ENCODE measurements at regions not wholly inside any gene's neighbourhood (a gene's known extent, or its start where the extent isn't known, plus 50 kb on each side); places are given as distances from the start of the nearest gene placed in this dataset.

DNA sequence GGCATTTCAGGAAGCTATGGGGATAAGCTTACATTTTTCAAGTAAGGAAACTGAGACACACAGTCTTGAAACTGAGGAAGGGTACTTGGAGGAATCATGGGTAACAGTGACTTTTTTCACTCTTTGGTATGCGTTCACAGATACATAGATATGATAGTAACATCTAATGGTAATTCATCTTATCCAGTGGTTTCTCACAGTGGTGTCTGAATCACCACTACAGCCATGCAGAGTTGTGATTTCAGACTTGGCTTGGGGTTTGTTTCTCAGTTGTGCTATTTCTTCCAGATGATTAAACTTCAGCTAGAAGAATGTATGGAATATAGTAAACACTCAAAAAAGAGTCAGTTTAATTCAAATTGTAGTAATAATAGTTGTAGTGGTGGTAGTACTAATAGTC, 239.1 kb upstream of the NUDT12 start:
- no peak overlapping the region for H3K4me3 ChIP-seq (ENCODE audit: low read length in 2 of 2)
- Mint-ChIP-seq H3K9me3 (peaks cover 0 to 16% (median 4%) of the 10 kb centered on the region in 8 donors), H3K27ac (no peak overlapping the region), H3K4me1 (no peaks in the 10 kb centered on the region), H3K4me3 (no peak overlapping the region), H3K27me3 (no peaks in the 10 kb centered on the region), H3K36me3 (no peaks in the 10 kb centered on the region)
- H3K27ac ChIP-seq (ENCODE audit: low read depth, low read length) = no peak overlapping the region
- DNase-seq = no peak
- no peaks in the 10 kb centered on the region for H3K27me3 ChIP-seq (ENCODE audit: insufficient read depth, low read length)
- no peaks in the 10 kb centered on the region for H3K4me1 ChIP-seq (ENCODE audit: insufficient read depth, low read length)
- no peaks in the 10 kb centered on the region for H3K36me3 ChIP-seq (ENCODE audit: insufficient read depth, low read length)
- H3K9me3 ChIP-seq (ENCODE audit: control insufficient read depth in 1 of 2, low read length in 2 of 2) = no peaks in the 10 kb centered on the region
- intact Hi-C loops (cut with micrococcal nuclease) = no loop called here
- CTCF ChIA-PET (ENCODE audit: partially characterized antibody) = no interaction called here
- POLR2A ChIA-PET (ENCODE audit: partially characterized antibody) = no interaction called here

DNA sequence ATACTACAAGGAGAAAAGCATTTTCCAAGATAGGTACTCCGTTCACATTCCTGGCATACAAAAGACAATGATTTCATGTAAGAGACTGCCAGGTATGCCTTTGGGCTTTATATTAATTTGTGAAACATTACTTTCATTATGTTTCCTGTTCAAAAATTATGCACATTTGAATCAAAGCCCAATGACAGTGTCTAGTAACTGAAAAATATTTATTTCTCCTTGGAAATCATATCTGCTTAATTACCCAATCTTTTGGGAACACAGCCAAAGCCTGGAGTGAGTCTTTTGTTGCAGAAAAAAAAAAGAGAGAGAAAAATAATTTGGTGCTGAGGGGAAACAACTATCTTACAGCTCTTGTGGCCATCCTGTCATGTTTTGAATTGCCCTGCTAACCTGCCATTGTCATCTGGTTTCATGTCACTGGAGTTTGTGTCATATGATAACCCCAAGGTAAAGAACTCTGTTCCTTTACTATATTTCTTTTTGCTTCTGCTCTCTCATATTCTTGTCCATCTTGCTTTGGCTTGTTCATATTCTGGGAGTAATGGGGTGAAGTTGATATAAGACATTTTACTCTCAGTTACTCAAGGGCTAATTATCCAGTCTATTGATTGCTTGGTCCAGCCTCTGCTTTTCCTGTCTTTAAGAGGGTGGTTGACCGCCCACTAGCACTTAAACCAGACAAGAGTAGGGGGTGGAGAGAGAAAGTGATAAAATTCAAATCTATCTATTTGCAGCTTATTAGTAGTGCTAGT, 238.3 kb upstream of the NUDT12 start:
- H3K4me3 ChIP-seq (ENCODE audit: low read length in 2 of 2) = no peak overlapping the region
- ChIA-PET POLR2A (ENCODE audit: partially characterized antibody) (no interaction called here), CTCF (ENCODE audit: partially characterized antibody) (no interaction called here)
- no peak overlapping the region for H3K27ac ChIP-seq (ENCODE audit: low read depth, low read length)
- no peak overlapping the region for H3K4me3 Mint-ChIP-seq
- H3K36me3 Mint-ChIP-seq = no peaks in the 10 kb centered on the region
- no peaks in the 10 kb centered on the region for H3K27me3 Mint-ChIP-seq
- DNase-seq = no peak
- no peaks in the 10 kb centered on the region for H3K27me3 ChIP-seq (ENCODE audit: insufficient read depth, low read length)
- H3K4me1 Mint-ChIP-seq = no peaks in the 10 kb centered on the region
- H3K36me3 ChIP-seq (ENCODE audit: insufficient read depth, low read length) = no peaks in the 10 kb centered on the region
- no peaks in the 10 kb centered on the region for H3K4me1 ChIP-seq (ENCODE audit: insufficient read depth, low read length)
- peaks cover 0 to 19% (median 4%) of the 10 kb centered on the region in 8 donors for H3K9me3 Mint-ChIP-seq
- intact Hi-C loops (cut with micrococcal nuclease) = no loop called here
- H3K9me3 ChIP-seq (ENCODE audit: control insufficient read depth in 1 of 2, low read length in 2 of 2) = no peaks in the 10 kb centered on the region
- H3K27ac Mint-ChIP-seq = peak overlapping the region in 1 of 7 donors; percentile 31

DNA sequence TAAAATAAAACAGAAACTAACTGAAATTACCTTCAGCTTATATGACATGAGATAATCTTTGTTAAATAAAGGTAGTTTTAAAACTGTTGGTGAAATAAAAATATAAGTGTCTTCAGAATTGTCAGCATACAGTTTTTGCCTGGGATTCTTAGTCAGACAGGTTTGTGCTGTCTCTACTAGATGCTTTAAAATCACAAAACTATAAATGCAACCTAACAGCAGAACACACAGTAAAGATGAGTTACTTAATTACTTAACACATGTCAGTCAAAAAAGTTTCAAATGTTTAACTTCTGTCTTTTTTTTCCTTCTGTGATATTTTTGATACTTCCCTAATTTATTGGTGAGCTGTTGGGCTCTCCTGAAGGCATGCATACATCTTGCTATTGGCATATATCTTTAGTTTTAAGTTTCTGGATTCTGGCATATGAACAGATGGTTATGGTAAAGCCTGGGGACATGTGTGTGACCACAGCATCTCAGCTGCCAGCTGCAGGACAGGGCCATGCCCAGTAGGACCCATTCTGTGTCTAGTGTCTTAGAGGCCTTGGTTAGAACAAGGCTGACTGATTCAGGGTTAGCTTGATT, 231.1 kb upstream of the NUDT12 start:
- H3K9me3 ChIP-seq (ENCODE audit: control insufficient read depth in 1 of 2, low read length in 2 of 2) = no peaks in the 10 kb centered on the region
- ChIA-PET CTCF (ENCODE audit: partially characterized antibody) (no interaction called here), POLR2A (ENCODE audit: partially characterized antibody) (no interaction called here)
- H3K4me1 ChIP-seq (ENCODE audit: insufficient read depth, low read length) = no peaks in the 10 kb centered on the region
- no peak for DNase-seq
- Mint-ChIP-seq H3K27ac (no peak overlapping the region), H3K36me3 (peaks cover 0 to 2% of the 10 kb centered on the region in 2 donors), H3K4me1 (no peaks in the 10 kb centered on the region), H3K27me3 (no peaks in the 10 kb centered on the region), H3K4me3 (no peak overlapping the region), H3K9me3 (peaks cover 0 to 50% (median 37%) of the 10 kb centered on the region in 8 donors)
- no peaks in the 10 kb centered on the region for H3K27me3 ChIP-seq (ENCODE audit: insufficient read depth, low read length)
- H3K36me3 ChIP-seq (ENCODE audit: insufficient read depth, low read length) = no peaks in the 10 kb centered on the region
- no peak overlapping the region for H3K4me3 ChIP-seq (ENCODE audit: low read length in 2 of 2)
- no peak overlapping the region for H3K27ac ChIP-seq (ENCODE audit: low read depth, low read length)
- intact Hi-C loops (cut with micrococcal nuclease) = no loop called here

DNA sequence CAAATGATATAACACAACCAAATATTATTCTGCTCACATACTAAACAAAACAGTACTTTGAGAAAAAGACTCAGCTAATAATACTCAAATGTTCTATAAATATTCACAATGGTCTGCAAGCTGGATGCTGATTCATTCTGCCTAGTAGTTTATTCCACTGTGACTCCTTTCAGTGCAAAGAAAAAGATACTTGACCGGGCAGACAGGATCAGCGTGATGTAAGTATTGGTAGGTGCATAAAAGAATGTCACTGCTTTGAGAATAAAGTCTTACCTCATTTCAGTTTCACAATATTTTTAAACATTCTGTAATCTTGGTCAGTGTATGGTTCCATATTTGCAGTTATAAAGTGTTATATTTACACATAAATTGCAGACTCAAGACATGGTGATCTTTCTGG, 223.0 kb upstream of the NUDT12 start:
- Mint-ChIP-seq H3K27ac (no peak overlapping the region), H3K9me3 (peaks cover under 1 to 15% (median 9%) of the 10 kb centered on the region in 8 donors), H3K27me3 (no peaks in the 10 kb centered on the region), H3K4me3 (no peak overlapping the region), H3K36me3 (no peaks in the 10 kb centered on the region), H3K4me1 (no peaks in the 10 kb centered on the region)
- no peak overlapping the region for H3K27ac ChIP-seq (ENCODE audit: low read depth, low read length)
- no peaks in the 10 kb centered on the region for H3K9me3 ChIP-seq (ENCODE audit: control insufficient read depth in 1 of 2, low read length in 2 of 2)
- H3K36me3 ChIP-seq (ENCODE audit: insufficient read depth, low read length) = no peaks in the 10 kb centered on the region
- H3K4me3 ChIP-seq (ENCODE audit: low read length in 2 of 2) = no peak overlapping the region
- DNase-seq = no peak
- intact Hi-C loops (cut with micrococcal nuclease) = no loop called here
- H3K4me1 ChIP-seq (ENCODE audit: insufficient read depth, low read length) = no peaks in the 10 kb centered on the region
- no peaks in the 10 kb centered on the region for H3K27me3 ChIP-seq (ENCODE audit: insufficient read depth, low read length)
- CTCF ChIA-PET (ENCODE audit: partially characterized antibody) = no interaction called here
- POLR2A ChIA-PET (ENCODE audit: partially characterized antibody) = no interaction called here

DNA sequence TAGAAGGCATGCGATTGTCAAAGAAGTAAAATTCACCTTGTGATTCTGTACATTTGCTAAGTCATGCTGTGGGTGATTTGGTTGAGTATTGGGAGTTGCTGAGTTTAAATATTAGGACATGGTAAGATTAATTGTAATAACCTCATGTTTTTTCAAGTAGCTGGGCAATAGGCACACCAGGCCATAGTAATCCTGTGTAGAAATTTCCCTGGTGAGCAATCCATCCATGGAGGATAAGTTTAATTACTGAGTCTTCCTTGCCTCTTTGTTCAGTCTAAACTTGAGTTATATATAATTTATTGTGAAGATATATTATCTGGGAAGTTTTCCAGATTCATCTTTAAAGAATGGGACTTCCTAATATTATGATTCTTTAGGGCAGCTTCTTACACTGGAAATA, 221.1 kb upstream of the NUDT12 start:
- no peak for DNase-seq
- no peak overlapping the region for H3K4me3 Mint-ChIP-seq
- Histone ChIP-seq H3K4me1 (ENCODE audit: insufficient read depth, low read length) (no peaks in the 10 kb centered on the region), H3K9me3 (ENCODE audit: control insufficient read depth in 1 of 2, low read length in 2 of 2) (no peaks in the 10 kb centered on the region), H3K27ac (ENCODE audit: low read depth, low read length) (no peak overlapping the region), H3K4me3 (ENCODE audit: low read length in 2 of 2) (no peak overlapping the region), H3K36me3 (ENCODE audit: insufficient read depth, low read length) (no peaks in the 10 kb centered on the region), H3K27me3 (ENCODE audit: insufficient read depth, low read length) (no peaks in the 10 kb centered on the region)
- no peaks in the 10 kb centered on the region for H3K27me3 Mint-ChIP-seq
- no peak overlapping the region for H3K27ac Mint-ChIP-seq
- H3K4me1 Mint-ChIP-seq = no peaks in the 10 kb centered on the region
- ChIA-PET CTCF (ENCODE audit: partially characterized antibody) (no interaction called here), POLR2A (ENCODE audit: partially characterized antibody) (no interaction called here)
- H3K36me3 Mint-ChIP-seq = no peaks in the 10 kb centered on the region
- intact Hi-C loops (cut with micrococcal nuclease) = no loop called here
- H3K9me3 Mint-ChIP-seq = peaks cover 0 to 6% (median 4%) of the 10 kb centered on the region in 8 donors

DNA sequence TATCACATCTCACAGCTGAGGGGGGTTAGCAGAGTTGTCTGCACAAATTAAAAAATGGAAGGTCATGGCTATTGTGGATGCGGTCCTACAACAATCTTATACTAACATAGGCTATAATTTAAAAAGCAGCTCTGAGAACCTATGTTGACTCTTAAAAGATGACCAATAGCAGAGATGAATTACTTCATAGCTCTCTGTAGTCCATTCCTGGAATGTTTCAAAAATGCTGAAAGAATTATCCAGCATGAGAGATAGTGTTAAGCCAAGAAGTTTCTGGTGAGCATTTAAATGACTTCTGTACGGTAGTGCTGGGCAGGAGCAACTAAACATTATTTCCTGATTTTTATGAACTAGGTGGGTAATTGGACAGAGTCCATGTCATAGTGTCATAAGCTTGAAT, 218.2 kb upstream of the NUDT12 start:
- DNase-seq = no peak
- no peaks in the 10 kb centered on the region for H3K9me3 ChIP-seq (ENCODE audit: control insufficient read depth in 1 of 2, low read length in 2 of 2)
- no peaks in the 10 kb centered on the region for H3K4me1 ChIP-seq (ENCODE audit: insufficient read depth, low read length)
- no peaks in the 10 kb centered on the region for H3K36me3 ChIP-seq (ENCODE audit: insufficient read depth, low read length)
- ChIA-PET POLR2A (ENCODE audit: partially characterized antibody) (no interaction called here), CTCF (ENCODE audit: partially characterized antibody) (no interaction called here)
- Mint-ChIP-seq H3K27me3 (no peaks in the 10 kb centered on the region), H3K4me3 (no peak overlapping the region), H3K27ac (no peak overlapping the region), H3K9me3 (peaks cover 0 to 13% (median 5%) of the 10 kb centered on the region in 8 donors), H3K36me3 (peaks cover 0 to 3% of the 10 kb centered on the region in 2 donors), H3K4me1 (no peaks in the 10 kb centered on the region)
- no peaks in the 10 kb centered on the region for H3K27me3 ChIP-seq (ENCODE audit: insufficient read depth, low read length)
- intact Hi-C loops (cut with micrococcal nuclease) = no loop called here
- H3K27ac ChIP-seq (ENCODE audit: low read depth, low read length) = no peak overlapping the region
- H3K4me3 ChIP-seq (ENCODE audit: low read length in 2 of 2) = no peak overlapping the region

DNA sequence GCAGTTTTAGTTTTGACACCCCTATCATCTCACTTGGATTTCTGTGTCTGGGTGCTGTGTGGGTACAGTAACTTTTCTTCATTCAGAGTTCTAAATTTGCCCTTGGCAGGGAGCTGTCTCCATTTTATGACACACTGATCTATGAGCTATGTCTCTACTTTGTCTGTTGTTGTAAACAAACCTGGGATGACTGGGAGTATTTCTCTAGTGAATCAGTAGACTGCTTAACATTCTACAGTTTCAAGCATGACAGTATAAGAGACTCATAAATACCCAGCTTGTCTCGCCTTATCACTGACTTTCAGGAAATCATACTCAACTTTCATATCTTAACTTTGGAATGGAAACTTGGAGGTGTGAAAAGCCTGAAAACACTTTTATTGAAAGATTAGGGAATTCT, 212.1 kb upstream of the NUDT12 start:
- intact Hi-C loops (cut with micrococcal nuclease) = no loop called here
- ChIA-PET CTCF (ENCODE audit: partially characterized antibody) (no interaction called here), POLR2A (ENCODE audit: partially characterized antibody) (no interaction called here)
- no peaks in the 10 kb centered on the region for H3K36me3 ChIP-seq (ENCODE audit: insufficient read depth, low read length)
- no peak overlapping the region for H3K27ac Mint-ChIP-seq
- H3K4me3 Mint-ChIP-seq = no peak overlapping the region
- H3K4me3 ChIP-seq (ENCODE audit: low read length in 2 of 2) = no peak overlapping the region
- no peaks in the 10 kb centered on the region for H3K27me3 ChIP-seq (ENCODE audit: insufficient read depth, low read length)
- peaks cover 0 to 13% (median 4%) of the 10 kb centered on the region in 8 donors for H3K9me3 Mint-ChIP-seq
- no peaks in the 10 kb centered on the region for H3K4me1 ChIP-seq (ENCODE audit: insufficient read depth, low read length)
- no peaks in the 10 kb centered on the region for H3K27me3 Mint-ChIP-seq
- H3K36me3 Mint-ChIP-seq = peaks cover 0 to 3% of the 10 kb centered on the region in 2 donors
- no peaks in the 10 kb centered on the region for H3K4me1 Mint-ChIP-seq
- no peak overlapping the region for H3K27ac ChIP-seq (ENCODE audit: low read depth, low read length)
- H3K9me3 ChIP-seq (ENCODE audit: control insufficient read depth in 1 of 2, low read length in 2 of 2) = no peaks in the 10 kb centered on the region
- DNase-seq = no peak
